GM18873 (cell line): ENCODE measurements at regions not wholly inside any gene's neighbourhood (a gene's known extent, or its start where the extent isn't known, plus 50 kb on each side); places are given as distances from the start of the nearest gene placed in this dataset.

Experiments used
- ATAC-seq: cut with Tn5 transposase; IDR thresholded peaks from one replicate; pipeline ENCODE4 v1.9.1; 2021; ENCODE audit warnings: mild to moderate bottlenecking, moderate library complexity, moderate number of reproducible peaks; ENCODE audit not compliant: unreplicated experiment, low FRiP score

DNA sequence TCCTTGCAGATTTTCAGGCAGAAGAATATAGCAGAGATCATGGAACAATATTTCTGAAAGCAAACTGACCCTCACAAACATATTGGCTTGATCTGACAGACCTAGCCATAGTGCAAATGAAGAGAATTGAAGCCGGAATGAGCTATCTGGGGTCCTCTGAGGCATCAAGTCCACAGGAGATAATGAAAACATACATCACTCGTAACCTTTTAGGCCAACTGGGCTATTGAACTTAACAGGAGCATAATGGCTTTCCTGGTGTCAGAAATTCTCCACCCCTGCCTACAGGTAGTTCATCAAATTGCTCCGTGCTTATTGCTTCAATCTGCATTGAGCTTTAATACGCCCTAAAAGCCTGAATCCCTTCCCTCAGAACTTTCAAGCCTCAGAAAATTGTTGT is 1414.6 kb upstream of the TENM4 start:
- ATAC-seq, result no peak

DNA sequence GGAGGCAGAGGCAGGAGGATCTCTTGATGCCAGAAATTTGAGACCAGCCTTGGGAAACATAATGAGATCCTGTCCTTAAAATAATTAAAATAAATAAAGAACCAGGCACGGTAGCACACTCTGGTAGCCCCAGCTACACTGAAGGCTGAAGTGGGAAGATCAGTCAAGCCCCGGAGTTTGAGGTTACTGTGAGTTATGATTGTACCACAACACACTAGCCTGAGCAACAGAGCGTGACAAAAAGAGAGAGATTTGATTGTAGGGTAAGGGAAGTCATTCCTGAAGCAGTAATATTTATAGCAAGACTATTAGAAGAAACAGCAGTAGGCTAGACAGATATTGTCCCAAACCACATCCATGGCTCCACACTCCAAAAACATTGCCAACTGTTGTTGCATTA is 1408.4 kb upstream of the TENM4 start:
- no peak for ATAC-seq

DNA sequence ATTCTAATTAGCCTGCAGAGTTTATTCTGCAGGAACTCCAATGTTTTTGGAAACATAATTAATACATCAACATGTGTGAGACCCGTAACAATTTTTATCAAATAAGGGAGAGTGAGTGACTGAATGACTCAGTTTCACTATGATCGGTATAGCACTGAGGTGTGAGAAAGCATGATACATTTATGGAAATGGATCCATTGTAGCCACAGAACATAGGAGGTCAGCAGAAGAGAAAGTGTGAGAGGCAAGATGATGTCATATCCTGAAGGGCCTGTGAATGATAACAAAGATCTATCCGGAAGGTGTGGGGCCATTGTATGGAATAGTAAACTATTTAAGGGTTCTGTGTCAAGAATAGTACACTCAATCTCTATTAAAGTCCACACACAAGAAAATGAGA is 1406.1 kb upstream of the TENM4 start:
- ATAC-seq, result peak; percentile 98

DNA sequence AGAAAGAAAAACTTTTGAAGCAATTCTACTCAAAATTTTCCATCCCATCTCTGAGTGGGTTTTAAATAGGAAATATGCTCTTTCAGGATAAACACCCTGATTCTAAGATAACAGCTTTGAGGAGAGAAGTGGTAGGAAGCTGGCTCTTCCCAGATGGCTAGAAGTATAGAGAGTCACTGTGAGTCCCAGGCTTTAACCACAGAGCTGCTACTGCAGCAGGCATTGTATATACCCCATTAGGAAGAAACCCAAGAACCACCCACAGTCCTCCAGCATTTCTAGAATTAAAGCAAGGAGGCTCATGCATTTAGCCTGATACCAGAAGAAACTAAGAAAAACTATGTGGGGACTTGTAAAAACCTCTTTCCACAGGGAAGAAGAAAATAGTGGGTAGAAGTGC is 1405.6 kb upstream of the TENM4 start:
- no peak for ATAC-seq

DNA sequence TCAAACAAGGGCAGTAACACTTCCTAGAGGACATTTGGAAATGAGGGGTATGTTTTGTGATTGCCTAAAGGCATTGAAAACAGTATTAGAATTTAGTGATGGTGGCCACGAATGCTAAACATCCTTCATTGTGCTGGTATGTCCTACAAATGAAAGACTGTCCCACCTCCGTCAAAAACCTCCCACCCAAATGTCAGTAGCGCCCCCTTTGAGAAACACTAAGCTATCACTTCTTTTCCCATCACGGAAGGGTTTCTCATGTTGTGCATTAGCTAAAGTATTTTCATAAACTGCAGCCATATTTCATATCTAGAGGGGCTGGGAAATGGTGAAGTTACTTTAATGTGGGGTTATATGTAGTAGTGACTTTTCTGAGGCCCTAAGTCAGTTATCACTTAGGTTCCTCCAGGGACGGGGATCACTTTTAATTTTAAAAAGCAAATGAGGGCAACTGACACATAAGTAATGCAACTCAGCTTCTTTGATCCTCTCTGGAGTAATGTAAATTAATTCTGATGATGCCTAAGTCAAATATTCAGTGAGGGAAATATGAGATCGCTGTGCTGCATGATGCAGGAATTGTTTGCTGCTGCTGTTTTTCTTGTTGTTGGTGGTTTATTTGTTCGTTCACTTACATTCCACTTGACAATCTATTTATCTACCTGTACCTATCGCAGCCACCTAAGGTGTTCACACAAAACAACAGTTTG is 1403.4 kb upstream of the TENM4 start:
- ATAC-seq, result no peak

DNA sequence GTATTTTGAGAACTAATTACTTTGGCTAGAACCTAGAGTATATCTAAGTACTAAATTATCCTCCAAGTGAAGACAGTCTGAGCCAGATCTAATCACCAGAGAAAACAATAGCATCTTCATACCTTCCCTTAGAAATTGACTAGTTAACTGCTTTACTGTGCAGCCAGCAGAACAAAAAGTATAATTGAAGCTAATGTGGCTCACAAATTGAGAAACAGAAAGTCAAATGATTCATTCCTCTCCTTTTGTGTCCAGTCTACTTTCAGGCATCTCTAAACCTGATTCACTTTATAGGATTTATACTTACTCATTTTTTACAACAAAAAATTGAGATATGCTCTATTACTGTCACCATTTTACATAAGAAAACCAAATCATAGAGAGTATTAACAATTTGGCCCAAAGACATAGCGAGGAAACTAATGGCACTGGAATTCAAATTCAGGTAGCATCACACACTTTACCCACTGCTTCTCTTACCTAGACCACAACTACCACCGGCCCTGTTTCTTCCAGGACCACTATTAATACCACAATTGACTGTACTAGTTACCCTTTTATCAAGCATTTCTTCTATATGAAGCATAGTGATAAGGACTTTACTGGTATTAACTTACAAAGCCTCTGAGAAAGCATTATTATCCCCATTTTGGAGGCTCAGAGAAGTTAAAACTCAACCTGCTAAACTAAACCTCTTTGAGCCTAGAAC is 1402.6 kb upstream of the TENM4 start:
- ATAC-seq, result peak; percentile 34

DNA sequence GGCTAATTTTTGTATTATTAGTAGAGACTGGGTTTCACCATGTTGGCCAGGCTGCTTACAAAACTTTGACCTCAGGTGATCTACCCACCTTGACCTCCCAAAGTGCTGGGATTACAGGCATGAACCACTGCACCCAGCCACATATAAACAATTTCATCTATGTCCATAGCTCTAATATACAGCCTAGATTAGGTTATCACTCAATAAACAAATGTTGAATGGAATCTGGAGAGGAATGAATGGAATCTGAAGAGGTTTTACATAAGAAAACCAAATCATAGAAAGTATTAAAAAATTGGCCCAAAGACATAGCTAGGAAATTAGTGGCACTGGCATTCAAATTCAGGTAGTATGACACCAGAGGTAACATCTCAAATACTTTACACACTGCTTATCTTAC is 1401.4 kb upstream of the TENM4 start:
- no peak for ATAC-seq

DNA sequence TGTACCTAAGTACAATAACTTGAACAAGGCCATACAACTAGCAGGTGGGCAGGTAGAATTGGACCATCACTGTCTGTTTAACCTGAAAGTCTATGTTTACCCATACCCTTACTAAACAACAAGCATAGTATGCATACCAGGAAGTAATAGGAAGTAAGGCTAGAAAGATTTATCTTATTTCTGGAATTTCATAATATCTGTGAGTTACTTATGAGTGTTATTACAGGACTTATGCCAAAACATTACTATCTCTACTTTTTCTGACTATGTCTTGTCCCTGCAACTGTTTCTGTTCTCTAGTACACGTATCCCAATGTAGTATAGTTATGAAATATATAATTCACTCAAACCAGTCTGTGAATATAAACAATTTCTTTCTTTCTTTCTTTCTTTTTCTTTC is 1400.8 kb upstream of the TENM4 start:
- ATAC-seq, result no peak

DNA sequence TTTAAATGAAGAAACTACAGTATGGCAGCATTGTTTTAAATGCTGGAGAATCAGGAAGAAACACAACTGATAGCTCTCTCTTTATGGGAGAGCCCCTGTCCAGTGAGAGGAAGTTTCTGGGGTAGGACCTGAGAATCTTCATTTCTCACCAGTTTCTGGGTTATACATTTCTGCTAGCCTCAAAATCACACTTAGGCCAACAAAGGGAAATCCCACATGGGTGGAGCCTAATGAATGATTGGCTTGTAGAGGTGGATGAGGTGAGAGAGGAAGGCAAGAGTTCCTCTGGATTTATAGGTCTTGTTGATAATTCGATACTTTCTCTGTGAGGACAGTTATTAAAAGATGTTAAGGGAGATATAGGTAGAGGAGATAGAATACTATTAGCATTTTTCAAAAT is 1397.3 kb upstream of the TENM4 start:
- ATAC-seq, result peak; percentile 80

DNA sequence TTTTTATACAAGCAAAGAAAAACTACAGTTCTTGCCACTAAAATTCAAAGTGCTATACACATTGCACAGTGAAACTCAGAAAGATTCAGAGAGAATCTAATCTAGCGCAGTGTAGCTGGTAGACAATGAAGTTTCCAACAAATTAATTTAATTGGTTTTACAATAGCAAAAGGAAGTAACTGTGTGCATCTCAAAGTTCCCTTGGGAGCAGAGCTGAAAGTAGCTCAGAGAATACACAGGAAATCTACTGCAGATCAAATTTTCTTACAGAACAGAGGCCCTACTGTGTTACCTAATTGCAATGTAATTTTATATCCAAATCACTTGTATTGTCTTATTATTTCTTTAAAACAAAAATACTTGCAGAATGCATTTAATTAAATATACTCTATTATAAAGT is 1396.2 kb upstream of the TENM4 start:
- ATAC-seq, result no peak

DNA sequence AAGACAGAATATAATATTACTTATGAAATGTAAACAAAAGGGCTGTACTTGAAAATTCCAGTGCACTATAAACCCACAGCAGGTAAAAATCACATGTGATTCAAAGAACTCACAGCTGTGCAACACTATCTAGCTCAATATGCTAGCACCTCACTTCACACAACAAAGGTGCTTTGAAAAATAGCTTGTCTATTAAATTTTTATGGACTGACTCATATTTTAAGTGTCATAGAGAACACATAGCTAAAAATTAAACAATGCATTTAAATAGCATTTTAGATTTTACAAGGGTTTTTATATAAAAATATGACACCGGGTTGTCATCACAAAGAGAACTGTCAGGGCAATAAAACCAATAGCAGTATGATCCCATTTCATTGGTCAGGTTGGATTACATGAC is 1390.5 kb upstream of the TENM4 start:
- no peak for ATAC-seq

DNA sequence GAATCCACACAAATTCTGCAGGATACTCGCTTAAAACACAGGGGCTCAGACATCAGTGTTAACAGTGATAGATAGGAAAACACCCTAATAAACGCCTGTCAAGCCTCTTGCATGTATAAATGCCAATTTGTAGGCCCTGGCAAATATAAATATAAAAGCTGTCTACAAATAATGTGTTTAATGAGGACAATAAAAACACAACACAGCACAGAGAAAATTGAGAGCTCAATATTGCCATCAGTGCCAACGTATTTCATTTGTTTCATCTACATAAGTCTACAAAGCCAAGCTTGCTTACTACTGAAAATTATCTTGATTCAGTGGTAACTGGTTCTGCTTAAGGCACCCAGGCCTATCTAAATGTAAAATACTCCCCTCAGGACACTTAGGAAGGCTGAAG is 1387.0 kb upstream of the TENM4 start:
- no peak for ATAC-seq

DNA sequence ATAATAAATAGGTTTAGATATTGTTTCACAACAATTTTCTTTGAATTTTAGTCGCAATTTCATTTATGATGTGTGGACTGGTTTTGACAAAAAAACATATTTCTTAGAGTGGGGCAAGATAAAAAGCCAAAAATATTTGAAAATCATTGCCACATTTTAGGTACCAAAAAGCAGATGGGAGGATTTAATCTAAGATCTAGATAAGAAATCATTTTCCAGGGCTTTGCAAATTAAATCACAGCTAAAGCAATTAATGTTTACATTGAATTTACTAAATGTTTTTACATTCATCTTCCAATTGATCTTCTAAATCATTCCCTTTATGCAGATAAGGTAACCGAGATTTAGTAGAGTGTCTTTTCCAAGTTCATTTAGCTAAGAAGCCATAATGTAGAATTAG is 1386.0 kb upstream of the TENM4 start:
- ATAC-seq, result no peak

DNA sequence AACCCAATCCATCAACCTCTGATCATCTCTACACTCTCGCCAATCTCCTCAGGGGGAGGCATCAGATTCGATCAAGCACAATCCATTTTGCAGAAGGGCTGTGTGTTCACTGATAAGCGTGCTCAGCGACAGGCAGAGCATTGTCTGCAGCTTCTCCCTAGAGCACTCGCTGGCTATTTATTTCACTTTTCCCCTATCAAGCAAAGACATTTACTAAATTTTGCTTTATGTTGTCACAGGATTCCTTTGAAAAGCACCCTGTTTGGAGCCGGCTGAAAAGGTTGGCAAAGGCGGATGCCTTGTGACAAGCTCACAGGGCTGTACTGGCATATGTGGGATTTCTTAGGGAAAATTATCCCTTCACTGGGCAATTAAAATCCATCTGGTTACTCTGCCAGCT is 1381.5 kb upstream of the TENM4 start:
- ATAC-seq, result no peak

DNA sequence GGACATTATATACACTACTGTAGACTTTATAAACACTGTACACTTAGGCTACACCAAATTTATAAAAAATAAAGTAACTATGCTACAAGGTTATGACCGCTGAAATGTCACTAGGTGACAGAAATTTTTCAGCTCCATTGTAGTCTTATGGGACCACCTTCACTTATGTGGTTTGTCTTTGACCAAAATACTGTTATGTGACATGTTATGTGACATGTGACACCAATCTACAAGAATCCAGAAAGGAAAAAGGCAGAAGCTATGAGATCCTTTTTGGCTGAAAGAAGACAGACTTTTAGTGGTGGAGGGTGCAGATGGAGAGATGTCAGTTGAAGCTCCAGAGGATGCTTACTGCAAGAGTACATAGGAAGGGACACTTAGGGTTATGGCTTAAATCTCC is 1378.4 kb upstream of the TENM4 start:
- ATAC-seq, result no peak

DNA sequence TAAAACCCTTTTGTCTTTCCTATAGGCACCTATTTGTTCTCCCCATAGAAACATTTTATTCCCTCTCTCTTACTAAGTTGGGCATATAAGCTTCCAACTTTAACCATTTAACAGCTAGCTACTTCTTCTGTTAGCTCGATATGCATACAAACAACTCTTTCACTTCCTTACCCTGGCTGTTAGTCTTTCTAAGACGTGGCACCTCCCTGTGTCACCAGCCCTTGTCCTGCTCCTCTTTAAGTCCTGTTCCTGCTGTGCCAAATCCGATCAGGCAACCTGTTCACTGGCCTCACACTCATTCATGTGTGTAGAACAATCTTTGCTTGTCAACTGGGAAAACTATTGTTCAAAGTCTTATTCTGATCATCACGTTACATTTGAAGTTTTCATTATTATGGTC is 1376.1 kb upstream of the TENM4 start:
- ATAC-seq, result no peak

DNA sequence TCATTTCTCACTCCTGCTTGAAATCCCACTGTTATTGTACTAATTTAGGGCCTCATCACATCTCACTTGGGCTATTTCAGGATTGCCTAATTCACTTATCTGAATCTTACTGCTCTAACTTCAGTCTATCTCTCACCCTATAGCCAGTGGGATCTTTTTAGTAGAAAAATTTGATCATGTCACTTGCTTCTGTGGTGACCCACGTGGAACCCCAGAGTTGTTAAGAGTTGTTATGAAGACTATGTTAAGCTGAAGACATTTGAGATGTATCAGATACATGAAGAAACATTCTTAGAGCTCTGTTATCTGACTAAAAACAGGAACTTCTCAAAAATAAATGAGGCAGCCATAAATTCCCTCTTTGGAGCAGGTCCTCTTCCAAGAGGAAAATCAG is 1375.6 kb upstream of the TENM4 start:
- ATAC-seq, result peak; percentile 19

DNA sequence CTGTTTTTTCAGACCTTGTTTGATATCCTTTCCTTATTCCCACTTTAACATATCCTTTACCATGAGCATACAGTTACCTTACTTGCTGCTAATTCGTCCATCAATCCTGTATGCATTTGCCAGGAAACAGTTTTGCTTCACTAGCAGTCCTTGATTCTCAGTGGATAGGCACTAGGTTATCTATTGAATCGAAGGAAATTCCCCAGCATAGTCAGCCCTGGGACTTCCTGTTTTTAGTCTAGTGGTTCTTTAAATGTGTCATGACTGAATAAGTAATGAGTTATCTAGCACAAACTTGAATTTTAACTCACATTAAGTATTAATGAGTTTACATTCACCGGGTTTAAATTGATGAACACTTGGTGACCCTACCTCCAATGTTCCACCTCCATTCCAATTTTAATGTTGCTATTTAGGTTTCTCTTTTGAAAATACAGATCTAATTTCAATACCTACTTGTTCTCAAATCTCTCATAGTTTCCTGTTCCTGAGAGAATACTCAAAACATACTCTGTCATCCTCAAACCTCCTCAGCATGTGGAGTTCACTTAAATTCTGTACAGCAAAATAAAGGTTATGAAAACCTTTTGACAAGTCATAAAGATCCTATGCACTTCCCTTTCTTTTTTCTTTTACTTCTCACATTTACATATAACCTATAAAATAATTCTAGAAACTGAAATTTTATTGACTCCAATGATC is 1375.1 kb upstream of the TENM4 start:
- ATAC-seq, result peak; percentile 93

DNA sequence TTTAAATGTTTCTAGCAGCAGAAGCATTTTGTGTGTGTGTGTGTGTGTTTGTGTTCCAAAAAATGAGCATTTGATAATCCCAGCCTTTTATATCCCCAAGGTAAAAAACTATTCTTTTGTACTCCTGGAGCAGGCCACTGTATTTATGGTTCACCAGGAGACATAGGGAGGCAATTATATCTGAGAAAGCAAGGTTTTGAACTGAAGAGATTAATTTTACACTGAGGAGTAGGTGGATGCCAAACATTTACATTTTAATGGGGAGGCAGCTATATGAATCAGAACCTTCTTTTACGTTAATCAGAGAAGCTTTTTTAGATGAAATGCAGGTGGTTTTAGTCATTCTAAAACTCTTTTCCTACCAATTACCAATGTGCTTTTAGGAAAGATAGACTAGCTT is 1374.0 kb upstream of the TENM4 start:
- no peak for ATAC-seq

DNA sequence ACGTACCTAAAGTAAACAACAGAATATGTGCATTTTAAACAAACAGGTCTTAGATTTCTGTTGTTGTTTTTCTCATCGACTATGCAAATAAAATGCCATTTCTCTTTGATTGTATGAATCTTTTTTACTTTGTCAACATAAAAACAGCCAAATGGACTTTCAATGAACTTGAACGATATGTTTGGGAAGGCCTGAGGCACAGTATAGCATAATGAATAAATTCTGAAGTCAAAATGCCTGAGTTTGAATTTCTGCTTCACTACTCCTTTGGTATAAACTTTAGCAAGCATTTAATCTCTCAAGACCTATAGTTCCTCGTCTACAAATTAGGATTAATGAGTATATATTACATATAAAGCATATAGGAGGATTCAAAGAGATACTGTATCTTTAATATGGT is 1369.9 kb upstream of the TENM4 start:
- ATAC-seq, result no peak

DNA sequence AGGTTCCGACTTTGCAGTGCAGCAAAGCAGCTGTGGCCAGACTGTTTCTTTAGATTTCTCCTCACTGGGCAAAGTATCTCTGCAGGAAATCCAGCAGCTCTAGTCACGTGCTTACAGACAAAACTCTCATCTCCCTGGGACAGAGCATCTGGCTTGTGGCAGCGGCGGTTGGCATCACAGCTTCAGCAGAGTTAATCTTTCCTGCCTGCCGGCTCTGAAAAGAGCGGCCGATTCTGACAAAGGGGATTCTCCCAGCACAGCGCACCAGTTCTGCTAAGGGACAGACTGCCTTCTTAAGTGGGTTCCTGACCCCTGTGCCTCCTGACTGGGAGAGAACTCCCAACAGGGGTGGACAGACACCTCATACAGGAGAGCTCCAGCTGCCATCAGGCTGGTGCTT is 1357.3 kb upstream of the TENM4 start:
- no peak for ATAC-seq

DNA sequence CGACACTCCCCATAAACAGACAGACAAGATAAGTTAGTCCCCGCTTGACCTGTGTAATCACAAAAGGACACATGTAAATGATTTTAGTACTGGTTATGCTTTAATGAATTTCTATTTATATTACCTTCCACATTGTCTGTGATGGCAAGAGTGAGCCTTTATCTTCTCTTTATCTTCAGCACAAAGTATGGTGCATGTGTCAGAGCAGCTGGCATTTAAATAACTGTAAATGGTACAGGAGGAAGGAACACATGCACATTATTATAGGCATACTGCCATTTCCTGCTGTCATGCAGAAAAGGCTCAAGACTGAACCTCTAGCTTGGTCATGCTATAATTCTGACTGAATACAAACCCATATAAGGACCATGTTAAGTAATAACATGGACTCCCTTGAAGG is 1342.7 kb upstream of the TENM4 start:
- no peak for ATAC-seq
